GM12875 (cell line): ENCODE measurements at regions not wholly inside any gene's neighbourhood (a gene's known extent, or its start where the extent isn't known, plus 50 kb on each side); places are given as distances from the start of the nearest gene placed in this dataset.
"Not testable (repeated sequence)": the region's sequence is repeated elsewhere in the genome, so short reads cannot be mapped to it uniquely, and the experiment has no call there.

ENCODE experiments used
- H3K4me3 ChIP-seq: one replicate; pipeline ENCODE4 v1.5.1; 2011; ENCODE audit warnings: low read depth, low read length, control low read depth
- TF ChIP-seq, protein P1 (sequence below): IDR thresholded peaks from 2 replicates; pipeline ENCODE4 v1.5.1; 2011; ENCODE audit warnings: low read depth, mild to moderate bottlenecking, control low read depth, inconsistent platforms, low read length, moderate library complexity, borderline replicate concordance; ENCODE audit not compliant: insufficient read depth

DNA sequence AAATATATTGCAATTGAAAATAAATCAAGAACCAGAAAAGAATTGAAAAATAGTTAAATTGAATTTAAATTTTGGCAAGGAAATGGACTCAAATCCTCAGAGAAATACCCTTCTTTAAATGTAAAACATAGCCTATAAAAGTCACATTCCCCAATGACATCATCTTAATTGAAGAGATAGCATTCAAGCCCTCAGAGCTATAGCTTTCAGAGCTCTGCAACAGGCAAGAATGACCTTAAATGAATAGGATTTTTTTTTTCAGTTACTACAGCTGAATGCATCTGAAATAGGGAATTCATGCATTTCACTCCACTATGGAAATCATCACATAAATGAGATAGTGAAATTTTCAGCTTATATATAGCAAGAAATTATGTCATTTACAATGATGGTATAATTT lies 1049.0 kb downstream of the OLFM4 start:
- no peak overlapping the region for H3K4me3 ChIP-seq
- TF ChIP-seq, protein P1, sequence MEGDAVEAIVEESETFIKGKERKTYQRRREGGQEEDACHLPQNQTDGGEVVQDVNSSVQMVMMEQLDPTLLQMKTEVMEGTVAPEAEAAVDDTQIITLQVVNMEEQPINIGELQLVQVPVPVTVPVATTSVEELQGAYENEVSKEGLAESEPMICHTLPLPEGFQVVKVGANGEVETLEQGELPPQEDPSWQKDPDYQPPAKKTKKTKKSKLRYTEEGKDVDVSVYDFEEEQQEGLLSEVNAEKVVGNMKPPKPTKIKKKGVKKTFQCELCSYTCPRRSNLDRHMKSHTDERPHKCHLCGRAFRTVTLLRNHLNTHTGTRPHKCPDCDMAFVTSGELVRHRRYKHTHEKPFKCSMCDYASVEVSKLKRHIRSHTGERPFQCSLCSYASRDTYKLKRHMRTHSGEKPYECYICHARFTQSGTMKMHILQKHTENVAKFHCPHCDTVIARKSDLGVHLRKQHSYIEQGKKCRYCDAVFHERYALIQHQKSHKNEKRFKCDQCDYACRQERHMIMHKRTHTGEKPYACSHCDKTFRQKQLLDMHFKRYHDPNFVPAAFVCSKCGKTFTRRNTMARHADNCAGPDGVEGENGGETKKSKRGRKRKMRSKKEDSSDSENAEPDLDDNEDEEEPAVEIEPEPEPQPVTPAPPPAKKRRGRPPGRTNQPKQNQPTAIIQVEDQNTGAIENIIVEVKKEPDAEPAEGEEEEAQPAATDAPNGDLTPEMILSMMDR, result no peak

DNA sequence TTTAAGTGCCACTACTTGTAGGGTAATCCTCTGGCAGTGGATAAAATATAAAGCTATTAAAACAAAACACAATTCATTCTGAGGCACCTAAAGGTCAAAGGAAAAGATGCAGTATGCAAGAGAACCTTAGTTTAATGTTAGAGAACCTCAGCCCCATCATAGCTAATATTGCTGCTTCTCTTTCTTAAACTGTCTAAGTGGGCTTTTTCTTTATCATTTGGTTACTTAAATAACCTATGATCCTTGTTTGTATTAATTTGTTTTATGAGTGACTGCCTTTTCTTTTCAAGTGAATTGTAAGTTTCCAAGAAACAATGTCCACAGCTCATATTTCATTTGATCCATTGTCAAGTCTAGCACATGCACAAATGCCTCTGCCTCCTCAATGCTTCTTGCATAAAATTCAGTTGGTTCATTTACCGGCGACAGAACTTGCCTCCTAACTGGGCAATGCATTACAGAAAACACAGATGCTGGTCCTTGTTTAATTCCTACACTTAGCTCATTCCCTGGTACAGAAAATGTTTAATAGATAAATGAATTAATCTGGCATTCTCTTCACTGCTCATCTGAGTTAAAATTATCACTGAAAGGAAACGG lies 1049.8 kb downstream of the OLFM4 start:
- H3K4me3 ChIP-seq, result no peak overlapping the region
- TF ChIP-seq, protein P1, result no peak

DNA sequence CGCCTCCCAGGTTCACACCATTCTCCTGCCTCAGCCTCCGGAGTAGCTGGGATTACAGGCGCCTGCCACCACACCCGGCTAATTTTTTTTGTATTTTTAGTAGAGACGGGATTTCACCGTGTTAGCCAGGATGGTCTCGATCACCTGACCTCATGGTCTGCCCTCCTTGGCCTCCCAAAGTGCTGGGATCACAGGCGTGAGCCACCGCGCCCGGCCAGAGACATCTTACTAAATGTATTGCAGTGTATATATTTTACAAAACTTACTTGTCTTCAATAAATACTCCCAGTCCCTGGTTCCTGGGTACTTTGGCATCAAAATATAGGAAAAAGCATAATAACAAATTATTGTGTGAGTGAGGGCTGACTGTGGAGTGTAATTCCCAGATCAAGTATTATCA lies 1053.7 kb downstream of the OLFM4 start:
- not testable (repeated sequence) for H3K4me3 ChIP-seq

DNA sequence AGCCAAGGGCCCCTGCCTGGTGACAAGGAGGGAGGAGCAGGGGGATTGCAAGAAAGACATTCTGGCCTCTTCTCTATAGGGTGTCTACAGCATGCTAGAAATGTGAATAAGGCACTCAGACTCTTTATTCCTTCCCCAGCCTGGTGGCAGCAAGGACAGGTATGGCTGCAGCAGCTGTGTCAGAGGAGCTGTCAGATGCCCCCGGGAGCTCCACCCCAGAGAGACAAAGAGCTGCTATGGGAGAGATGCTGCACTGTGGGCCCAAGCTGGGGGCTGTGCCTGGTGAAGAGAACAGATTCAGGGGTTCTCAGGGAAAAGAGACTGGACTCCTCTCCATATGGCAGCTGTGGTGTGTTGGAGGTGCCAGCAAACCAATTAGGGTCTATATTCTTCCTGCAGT lies 1063.3 kb downstream of the OLFM4 start:
- no peak overlapping the region for H3K4me3 ChIP-seq
- TF ChIP-seq, protein P1, result no peak

DNA sequence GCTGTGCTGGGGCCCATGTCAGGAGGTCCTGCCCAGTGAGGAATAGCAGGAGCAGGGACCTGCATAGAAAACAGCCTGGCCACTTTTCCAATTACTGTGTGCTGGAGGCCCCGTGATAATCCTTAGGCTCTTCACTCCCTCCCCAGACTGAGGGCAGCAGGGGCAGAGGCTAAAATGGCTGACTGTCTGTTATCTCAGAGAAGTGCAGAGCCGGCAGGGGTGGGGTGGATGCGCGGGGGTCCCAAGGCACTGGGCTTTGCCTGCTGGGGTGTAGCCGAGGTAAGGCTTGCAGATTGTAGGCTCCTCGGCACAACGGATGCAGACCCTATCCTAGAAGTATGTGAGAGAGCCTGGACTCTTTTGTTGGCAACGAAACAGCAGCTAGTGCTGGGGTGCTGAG lies 1064.1 kb downstream of the OLFM4 start:
- TF ChIP-seq, protein P1, result no peak
- H3K4me3 ChIP-seq, result no peak overlapping the region

DNA sequence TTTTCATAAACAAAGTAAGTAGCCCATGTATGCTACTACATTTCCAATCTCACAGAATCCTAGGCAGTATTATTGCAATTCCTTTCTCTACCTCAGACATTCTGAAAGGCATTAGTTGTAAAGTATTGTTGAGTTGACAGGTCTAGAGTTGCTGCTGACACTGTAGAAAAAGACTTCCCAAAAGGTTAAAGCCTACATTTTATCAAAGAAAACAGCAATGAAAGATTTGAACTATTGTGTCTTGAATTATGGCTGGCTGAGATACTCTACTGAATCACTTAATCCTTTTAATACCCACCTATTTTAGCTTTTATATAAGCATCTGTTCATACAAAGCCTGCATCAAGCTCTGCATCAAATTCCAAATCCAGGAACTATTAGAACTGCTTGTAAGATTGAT lies 1082.0 kb downstream of the OLFM4 start:
- H3K4me3 ChIP-seq, result no peak overlapping the region
- TF ChIP-seq, protein P1, result no peak

DNA sequence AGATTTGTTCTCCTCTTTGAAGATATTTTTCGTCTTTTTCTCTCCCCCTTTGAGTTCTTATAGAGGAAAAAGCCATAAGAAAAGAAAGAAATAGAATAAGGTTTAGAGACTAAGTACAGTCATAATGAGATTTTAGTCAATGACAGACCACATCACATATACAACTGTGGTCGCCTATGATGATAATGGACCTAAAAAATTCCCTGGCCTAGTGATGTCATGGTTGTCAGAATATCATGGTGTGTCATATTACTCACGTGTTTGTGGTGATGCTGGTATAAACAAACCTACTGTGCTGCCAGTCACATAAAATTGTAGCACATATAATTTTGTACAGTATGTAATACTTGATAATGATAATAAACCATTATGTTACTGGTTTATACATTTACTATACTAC lies 1096.1 kb downstream of the OLFM4 start:
- TF ChIP-seq, protein P1, result no peak
- H3K4me3 ChIP-seq, result no peak overlapping the region

DNA sequence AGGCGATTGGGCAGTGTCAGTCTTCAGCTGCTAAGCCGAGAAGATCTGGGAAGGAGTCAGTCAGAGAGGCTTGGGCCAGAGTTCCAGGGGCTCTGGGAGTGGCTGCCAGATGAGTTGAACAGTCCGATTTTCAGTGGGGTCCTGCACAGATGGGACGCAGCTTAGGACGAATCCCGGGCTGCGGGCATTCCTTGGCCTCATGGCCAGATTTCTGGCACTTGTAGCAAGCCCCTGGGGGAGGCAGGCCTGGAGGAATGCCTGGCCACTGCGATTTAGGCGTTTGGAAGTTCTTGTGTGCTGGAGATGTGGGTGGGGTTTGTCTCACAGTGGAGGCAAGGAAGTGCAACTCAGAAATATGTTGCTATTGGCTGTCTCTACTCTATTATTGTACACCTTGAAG lies 1102.3 kb downstream of the OLFM4 start:
- H3K4me3 ChIP-seq, result not testable (repeated sequence)

DNA sequence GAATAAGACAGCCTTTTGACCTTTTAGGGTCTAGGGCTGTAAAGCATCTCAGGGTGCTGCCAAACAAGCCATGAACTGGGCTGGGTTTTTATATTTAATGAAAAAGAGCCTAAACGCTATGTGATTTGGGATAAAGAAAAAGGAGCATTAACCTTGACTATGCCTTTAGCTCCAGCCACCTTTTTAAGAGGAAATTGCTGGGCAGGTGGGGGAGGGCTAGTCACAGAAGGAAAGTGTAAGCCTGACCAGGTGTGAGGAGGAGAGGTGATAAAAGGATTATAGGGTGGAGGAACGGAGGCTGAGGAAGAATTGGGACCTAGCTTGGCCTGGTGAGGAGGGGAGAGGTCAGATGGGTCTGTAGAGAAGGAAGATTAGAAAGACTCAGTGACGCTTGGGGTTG lies 1102.8 kb downstream of the OLFM4 start:
- not testable (repeated sequence) for H3K4me3 ChIP-seq

DNA sequence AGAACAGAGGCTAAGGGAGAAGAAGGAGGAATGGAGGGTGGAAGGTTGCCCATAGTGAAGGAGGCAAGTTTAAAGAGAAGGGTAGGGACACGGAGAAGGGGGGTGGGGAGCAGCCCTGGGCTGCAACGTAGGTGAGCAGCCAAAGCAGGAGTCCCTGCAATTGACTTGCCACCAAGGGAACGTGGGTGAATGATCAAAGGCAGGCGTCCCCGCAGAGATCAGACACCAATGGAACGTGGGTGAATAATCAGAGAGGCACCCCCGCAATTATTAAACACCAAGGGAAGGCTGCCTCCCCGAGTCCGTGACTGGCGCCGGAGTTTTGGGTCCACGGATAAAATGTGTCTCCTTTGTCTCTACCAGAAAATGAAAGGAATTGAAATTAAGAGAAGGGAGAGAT lies 1103.5 kb downstream of the OLFM4 start:
- not testable (repeated sequence) for H3K4me3 ChIP-seq

DNA sequence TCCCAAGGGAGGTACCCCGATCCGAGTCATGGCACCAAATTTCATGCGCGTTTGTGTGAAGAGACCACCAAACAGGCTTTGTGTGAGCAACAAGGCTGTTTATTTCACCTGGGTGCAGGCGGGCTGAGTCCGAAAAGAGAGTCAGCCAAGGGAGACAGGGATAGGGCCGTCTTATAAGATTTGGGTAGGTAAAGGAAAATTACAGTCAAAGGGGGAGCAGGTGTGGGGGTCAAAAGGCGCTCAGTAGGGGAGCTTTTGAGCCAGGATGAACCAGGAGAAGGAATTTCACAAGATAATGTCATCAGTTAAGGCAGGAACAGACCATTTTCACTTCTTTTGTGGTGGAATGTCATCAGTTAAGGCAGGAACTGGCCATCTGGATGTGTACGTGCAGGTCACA lies 1104.1 kb downstream of the OLFM4 start:
- not testable (repeated sequence) for H3K4me3 ChIP-seq
